ENCODE measurements at regions not wholly inside any gene's neighbourhood (a gene's known extent, or its start where the extent isn't known, plus 50 kb on each side); places are given as distances from the start of the nearest gene placed in this dataset.

- TF ChIP-seq ZNF444 (CRISPR knock-in tag; IDR thresholded peaks at IDR 0.05), result no peak
- TF ChIP-seq, protein P1, sequence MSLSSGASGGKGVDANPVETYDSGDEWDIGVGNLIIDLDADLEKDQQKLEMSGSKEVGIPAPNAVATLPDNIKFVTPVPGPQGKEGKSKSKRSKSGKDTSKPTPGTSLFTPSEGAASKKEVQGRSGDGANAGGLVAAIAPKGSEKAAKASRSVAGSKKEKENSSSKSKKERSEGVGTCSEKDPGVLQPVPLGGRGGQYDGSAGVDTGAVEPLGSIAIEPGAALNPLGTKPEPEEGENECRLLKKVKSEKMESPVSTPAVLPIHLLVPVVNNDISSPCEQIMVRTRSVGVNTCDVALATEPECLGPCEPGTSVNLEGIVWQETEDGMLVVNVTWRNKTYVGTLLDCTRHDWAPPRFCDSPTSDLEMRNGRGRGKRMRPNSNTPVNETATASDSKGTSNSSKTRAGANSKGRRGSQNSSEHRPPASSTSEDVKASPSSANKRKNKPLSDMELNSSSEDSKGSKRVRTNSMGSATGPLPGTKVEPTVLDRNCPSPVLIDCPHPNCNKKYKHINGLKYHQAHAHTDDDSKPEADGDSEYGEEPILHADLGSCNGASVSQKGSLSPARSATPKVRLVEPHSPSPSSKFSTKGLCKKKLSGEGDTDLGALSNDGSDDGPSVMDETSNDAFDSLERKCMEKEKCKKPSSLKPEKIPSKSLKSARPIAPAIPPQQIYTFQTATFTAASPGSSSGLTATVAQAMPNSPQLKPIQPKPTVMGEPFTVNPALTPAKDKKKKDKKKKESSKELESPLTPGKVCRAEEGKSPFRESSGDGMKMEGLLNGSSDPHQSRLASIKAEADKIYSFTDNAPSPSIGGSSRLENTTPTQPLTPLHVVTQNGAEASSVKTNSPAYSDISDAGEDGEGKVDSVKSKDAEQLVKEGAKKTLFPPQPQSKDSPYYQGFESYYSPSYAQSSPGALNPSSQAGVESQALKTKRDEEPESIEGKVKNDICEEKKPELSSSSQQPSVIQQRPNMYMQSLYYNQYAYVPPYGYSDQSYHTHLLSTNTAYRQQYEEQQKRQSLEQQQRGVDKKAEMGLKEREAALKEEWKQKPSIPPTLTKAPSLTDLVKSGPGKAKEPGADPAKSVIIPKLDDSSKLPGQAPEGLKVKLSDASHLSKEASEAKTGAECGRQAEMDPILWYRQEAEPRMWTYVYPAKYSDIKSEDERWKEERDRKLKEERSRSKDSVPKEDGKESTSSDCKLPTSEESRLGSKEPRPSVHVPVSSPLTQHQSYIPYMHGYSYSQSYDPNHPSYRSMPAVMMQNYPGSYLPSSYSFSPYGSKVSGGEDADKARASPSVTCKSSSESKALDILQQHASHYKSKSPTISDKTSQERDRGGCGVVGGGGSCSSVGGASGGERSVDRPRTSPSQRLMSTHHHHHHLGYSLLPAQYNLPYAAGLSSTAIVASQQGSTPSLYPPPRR (CRISPR knock-in tag; IDR thresholded peaks at IDR 0.05; ENCODE audit: borderline replicate concordance), result no peak
Measured at GRCh38 chr1:193524021-193524420, 337.6 kb upstream of the B3GALT2 start (continued).

DNA sequence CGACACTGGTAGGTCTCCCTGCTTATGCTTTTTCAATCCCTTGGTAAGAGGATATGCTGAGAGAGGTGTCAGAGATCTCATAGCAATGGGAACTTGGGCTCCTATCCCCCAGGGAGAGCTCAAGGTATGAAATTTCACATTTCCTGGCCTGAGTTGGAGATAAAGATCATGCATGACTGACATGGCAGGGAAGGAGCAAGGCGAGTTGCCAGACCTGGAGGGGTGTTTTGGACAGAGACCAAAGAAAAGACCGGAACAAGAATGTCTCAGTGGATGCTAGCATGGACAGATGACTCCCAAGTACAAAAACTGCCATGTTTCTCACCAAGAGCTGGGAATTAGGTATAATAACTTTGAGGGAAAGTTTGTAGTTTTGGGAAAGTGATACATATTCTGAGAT is 334.1 kb upstream of the B3GALT2 start:
- Histone ChIP-seq H3K9ac (ENCODE audit: insufficient read depth in 1 of 2, low read depth in 2 of 2, low read length in 2 of 2) (no peak overlapping the region), H3K27ac (ENCODE audit: extremely low read depth, low read depth, low read length) (no peak overlapping the region), H4K20me1 (replicated peaks; ENCODE audit: control insufficient read depth, insufficient read depth, low read length) (no peaks in the 10 kb centered on the region), H3K4me2 (ENCODE audit: insufficient read depth, low read length) (no peak overlapping the region), H3K4me1 (replicated peaks in 1 of 2; ENCODE audit: control insufficient read depth in 2 of 2, insufficient read depth in 2 of 2, low read length in 2 of 2) (no peaks in the 10 kb centered on the region), H3K4me3 (no peak overlapping the region), H3K9me1 (ENCODE audit: control insufficient read depth, insufficient read depth, low read length) (no peaks in the 10 kb centered on the region), H3K79me2 (ENCODE audit: control insufficient read depth, insufficient read depth, low read length) (no peaks in the 10 kb centered on the region), H3K9me3 (replicated peaks; ENCODE audit: control insufficient read depth, insufficient read depth, low read depth, low read length) (no peaks in the 10 kb centered on the region), H3K27me3 (ENCODE audit: control insufficient read depth in 2 of 2, insufficient read depth in 2 of 2, low read length in 2 of 2) (no peaks in the 10 kb centered on the region), H2AFZ (ENCODE audit: low read depth, low read length) (no peak overlapping the region), H3K36me3 (ENCODE audit: control insufficient read depth, insufficient read depth, low read length) (no peaks in the 10 kb centered on the region)
- CTCF ChIA-PET (ENCODE audit: low intra/inter-chr PET ratio), result no interaction called here
- no peak for DNase-seq (ENCODE audit: extremely low read depth in 1 of 4, low spot score in 3 of 4)
- in situ Hi-C loops (cut with MboI) (no loop called here), intact Hi-C loops (cut with micrococcal nuclease) (no loop called here)
- FAIRE-seq, result no peak
- POLR2A ChIA-PET, result no interaction called here
- no TSS peak for BruUV-seq (replicated peaks)
- no peak for ATAC-seq
- WGBS (ENCODE audit: insufficient coverage, low coverage, missing lambda C conversion rate), result 2% methylated on average over 3 of the region's 3 CpGs
- TF ChIP-seq EHMT2 (IDR thresholded peaks at IDR 0.05) (no peak), THRAP3 (IDR thresholded peaks at IDR 0.05; ENCODE audit: borderline replicate concordance) (no peak), TSC22D4 (tag; IDR thresholded peaks at IDR 0.05) (no peak), CREBBP (IDR thresholded peaks at IDR 0.05; ENCODE audit: low read depth, low read length) (no peak)
- TF ChIP-seq, protein P1 (CRISPR knock-in tag; IDR thresholded peaks at IDR 0.05; ENCODE audit: borderline replicate concordance), result no peak
- TF ChIP-seq, protein P2, sequence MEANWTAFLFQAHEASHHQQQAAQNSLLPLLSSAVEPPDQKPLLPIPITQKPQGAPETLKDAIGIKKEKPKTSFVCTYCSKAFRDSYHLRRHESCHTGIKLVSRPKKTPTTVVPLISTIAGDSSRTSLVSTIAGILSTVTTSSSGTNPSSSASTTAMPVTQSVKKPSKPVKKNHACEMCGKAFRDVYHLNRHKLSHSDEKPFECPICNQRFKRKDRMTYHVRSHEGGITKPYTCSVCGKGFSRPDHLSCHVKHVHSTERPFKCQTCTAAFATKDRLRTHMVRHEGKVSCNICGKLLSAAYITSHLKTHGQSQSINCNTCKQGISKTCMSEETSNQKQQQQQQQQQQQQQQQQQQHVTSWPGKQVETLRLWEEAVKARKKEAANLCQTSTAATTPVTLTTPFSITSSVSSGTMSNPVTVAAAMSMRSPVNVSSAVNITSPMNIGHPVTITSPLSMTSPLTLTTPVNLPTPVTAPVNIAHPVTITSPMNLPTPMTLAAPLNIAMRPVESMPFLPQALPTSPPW (CRISPR knock-in tag; IDR thresholded peaks at IDR 0.05), result no peak
- TF ChIP-seq, protein P3, sequence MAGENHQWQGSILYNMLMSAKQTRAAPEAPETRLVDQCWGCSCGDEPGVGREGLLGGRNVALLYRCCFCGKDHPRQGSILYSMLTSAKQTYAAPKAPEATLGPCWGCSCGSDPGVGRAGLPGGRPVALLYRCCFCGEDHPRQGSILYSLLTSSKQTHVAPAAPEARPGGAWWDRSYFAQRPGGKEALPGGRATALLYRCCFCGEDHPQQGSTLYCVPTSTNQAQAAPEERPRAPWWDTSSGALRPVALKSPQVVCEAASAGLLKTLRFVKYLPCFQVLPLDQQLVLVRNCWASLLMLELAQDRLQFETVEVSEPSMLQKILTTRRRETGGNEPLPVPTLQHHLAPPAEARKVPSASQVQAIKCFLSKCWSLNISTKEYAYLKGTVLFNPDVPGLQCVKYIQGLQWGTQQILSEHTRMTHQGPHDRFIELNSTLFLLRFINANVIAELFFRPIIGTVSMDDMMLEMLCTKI (IDR thresholded peaks at IDR 0.05; ENCODE audit: partially characterized antibody), result no peak

Measured in K562 (cell line).